Central memory CD8-positive, alpha-beta T cell (primary cell): ENCODE measurements at regions not wholly inside any gene's neighbourhood (a gene's known extent, or its start where the extent isn't known, plus 50 kb on each side); places are given as distances from the start of the nearest gene placed in this dataset.

ENCODE experiments used
- ATAC-seq: fragments of 150-1000 bp; cut with Tn5 transposase; replicated peaks from 2 replicates; pipeline ENCODE4 v1.10.0; 2022; ENCODE audit warnings: mild to moderate bottlenecking, moderate FRiP score, moderate number of reproducible peaks; ENCODE audit not compliant: poor library complexity, severe bottlenecking; ENCODE audit errors: extremely low read depth
- DNase-seq, 2 donors: peaks; one replicate each; pipeline ENCODE4 v3.0.0; 2021; ENCODE audit warnings: low spot score in 2 of 2
- H3K27ac Mint-ChIP-seq: one replicate; pipeline ENCODE4 v1.8.0; 2022; ENCODE audit warnings: low read depth, mild to moderate bottlenecking, moderate library complexity, mixed read lengths
- H3K27me3 Mint-ChIP-seq: one replicate; pipeline ENCODE4 v1.8.0; 2022; ENCODE audit warnings: mixed read lengths
- H3K36me3 Mint-ChIP-seq: one replicate; pipeline ENCODE4 v1.8.0; 2022; ENCODE audit warnings: mild to moderate bottlenecking, moderate library complexity, mixed read lengths; ENCODE audit not compliant: insufficient read depth
- H3K4me1 Mint-ChIP-seq: one replicate; pipeline ENCODE4 v1.8.0; 2022; ENCODE audit warnings: mixed read lengths
- H3K4me3 Mint-ChIP-seq: one replicate; pipeline ENCODE4 v1.8.0; 2022; ENCODE audit warnings: mild to moderate bottlenecking, moderate library complexity, mixed read lengths
- H3K9me3 Mint-ChIP-seq: one replicate; pipeline ENCODE4 v1.8.0; 2022; ENCODE audit warnings: mixed read lengths

DNA sequence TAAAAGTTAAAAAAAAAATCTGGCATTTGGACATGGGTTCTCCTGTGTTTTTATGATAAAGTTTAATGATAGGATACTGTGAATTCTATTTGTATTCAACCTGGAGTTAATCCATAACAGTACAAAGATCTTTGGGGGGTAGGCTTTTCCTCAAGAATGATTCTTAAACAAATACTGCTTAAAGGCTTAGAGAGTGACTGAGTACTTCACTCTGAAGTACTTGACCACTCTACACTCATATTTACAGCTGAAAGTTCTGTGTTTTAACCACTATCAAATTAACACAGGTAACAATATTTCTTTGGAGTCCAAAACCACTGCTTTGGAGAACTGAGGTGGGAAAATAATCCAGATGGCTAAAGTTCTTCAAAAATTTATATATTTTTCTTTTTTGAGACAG lies 74.2 kb upstream of the TMEM168 start:
- H3K36me3 Mint-ChIP-seq, result peaks cover 2% of the 10 kb centered on the region
- H3K27me3 Mint-ChIP-seq, result no peaks in the 10 kb centered on the region
- H3K4me3 Mint-ChIP-seq, result no peak overlapping the region
- H3K9me3 Mint-ChIP-seq, result no peaks in the 10 kb centered on the region
- H3K27ac Mint-ChIP-seq, result no peak overlapping the region
- ATAC-seq (no peak), DNase-seq (no peak)
- H3K4me1 Mint-ChIP-seq, result peaks cover 25% of the 10 kb centered on the region

DNA sequence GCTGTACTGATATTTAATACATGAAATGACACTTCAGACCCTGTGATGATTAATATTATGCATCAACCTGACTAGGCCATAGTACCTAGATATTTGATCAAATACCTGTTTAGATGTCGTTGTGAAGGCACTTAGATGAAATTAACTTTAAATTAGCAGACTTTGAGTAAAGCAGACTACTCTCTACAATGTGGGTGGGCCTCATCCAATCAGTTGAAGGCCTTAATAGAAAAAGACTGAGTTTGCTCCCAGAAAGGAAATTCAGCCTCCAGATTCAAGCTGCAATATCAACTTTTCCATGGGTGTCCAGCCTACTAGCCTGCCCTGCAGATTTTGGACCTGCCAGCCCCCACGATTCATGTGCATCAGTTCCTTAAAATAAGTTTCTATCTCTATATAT lies 68.6 kb upstream of the TMEM168 start:
- no peak for ATAC-seq
- Mint-ChIP-seq H3K9me3 (no peaks in the 10 kb centered on the region), H3K27me3 (no peaks in the 10 kb centered on the region), H3K36me3 (no peaks in the 10 kb centered on the region), H3K4me3 (no peak overlapping the region), H3K27ac (no peak overlapping the region), H3K4me1 (peaks cover 6% of the 10 kb centered on the region)
- no peak for DNase-seq

GRCh38 chr7:112855227-112855626 lies 65.0 kb upstream of the TMEM168 start:
- Mint-ChIP-seq H3K9me3 (no peaks in the 10 kb centered on the region), H3K27ac (no peak overlapping the region), H3K36me3 (peaks cover 2% of the 10 kb centered on the region), H3K27me3 (no peaks in the 10 kb centered on the region), H3K4me3 (no peak overlapping the region), H3K4me1 (peaks cover 3% of the 10 kb centered on the region)
- no peak for DNase-seq
- no peak for ATAC-seq

DNA sequence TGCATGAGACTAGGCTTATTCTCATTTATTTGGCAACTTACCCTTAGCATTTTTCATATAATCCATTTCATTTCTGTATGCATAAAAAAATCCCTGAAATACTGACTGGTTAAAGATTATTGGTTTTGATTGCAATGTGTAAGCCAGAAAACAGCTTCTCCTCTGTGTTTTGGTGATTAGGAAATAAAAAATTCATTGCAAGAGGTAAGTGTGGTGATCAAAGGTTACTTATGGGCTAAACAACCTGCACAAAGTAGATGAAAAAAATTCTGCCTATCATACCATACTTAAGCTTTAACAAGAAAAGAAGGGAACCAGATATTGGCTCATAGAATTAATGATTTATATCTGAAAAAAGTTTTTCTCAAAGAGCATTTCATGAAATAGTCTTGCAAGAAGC lies 64.0 kb upstream of the TMEM168 start:
- Mint-ChIP-seq H3K36me3 (peaks cover 2% of the 10 kb centered on the region), H3K27me3 (no peaks in the 10 kb centered on the region), H3K4me1 (no peaks in the 10 kb centered on the region), H3K27ac (no peak overlapping the region), H3K9me3 (no peaks in the 10 kb centered on the region), H3K4me3 (no peak overlapping the region)
- DNase-seq, result no peak
- no peak for ATAC-seq

GRCh38 chr7:112853422-112853821 lies 63.2 kb upstream of the TMEM168 start:
- no peak for DNase-seq
- no peak for ATAC-seq
- Mint-ChIP-seq H3K27me3 (no peaks in the 10 kb centered on the region), H3K4me3 (no peak overlapping the region), H3K9me3 (no peaks in the 10 kb centered on the region), H3K4me1 (no peaks in the 10 kb centered on the region), H3K36me3 (peaks cover 2% of the 10 kb centered on the region), H3K27ac (no peak overlapping the region)

DNA sequence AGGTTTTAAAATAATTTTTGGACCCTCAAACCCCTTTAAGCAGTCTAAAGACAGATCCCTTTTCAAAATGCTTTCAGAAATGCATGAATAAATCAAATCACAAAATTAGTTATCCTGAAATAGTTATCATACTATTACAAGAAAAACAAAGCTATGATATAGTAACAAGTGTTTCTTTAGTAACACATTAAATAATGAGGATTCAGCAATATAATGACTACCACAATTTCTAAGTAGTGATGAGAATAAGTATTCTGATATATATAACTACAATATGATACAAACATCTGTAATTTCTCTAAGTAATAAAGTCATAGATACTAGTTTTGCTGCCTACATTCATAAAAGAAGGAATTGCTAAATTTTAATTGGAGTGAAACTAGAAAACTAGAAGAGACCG lies 53.0 kb upstream of the TMEM168 start:
- Mint-ChIP-seq H3K36me3 (peaks cover 1% of the 10 kb centered on the region), H3K4me3 (no peak overlapping the region), H3K4me1 (peaks cover 35% of the 10 kb centered on the region), H3K27me3 (no peaks in the 10 kb centered on the region), H3K27ac (no peak overlapping the region), H3K9me3 (no peaks in the 10 kb centered on the region)
- DNase-seq (no peak), ATAC-seq (no peak)
